Heart left ventricle (tissue), 13 donors: ENCODE measurements at regions not wholly inside any gene's neighbourhood (a gene's known extent, or its start where the extent isn't known, plus 50 kb on each side); places are given as distances from the start of the nearest gene placed in this dataset.

Experiments
- POLR2A ChIP-seq, 2 donors: fragments of 450-650 bp; IDR thresholded peaks; one replicate each; pipeline ENCODE4 v1.6.1; 2017; ENCODE audit warnings: antibody characterized with exemption in 2 of 2, mild to moderate bottlenecking in 2 of 2, moderate library complexity in 2 of 2
- TF ChIP-seq, protein P1 (sequence below), 12 donors: fragments of 200-600 bp; sonication (generic) in 4 of 12; IDR thresholded peaks; one replicate each; pipeline versions ENCODE4 v1.5.0 to v1.8.0; 2018 to 2022; ENCODE audit warnings: antibody characterized with exemption in 12 of 12, mild to moderate bottlenecking in 5 of 12
- donor health status: ischemic (EF 13 %, LVEDD 7.1; RV severe dilation, severe dysfunction).
- donor health status: DM: no; HTN: yes; CAD: no.
- donor health status: DM: no; HTN: no; CAD: no.
- donor health status: ischemic (EF 25% LVEDD 6.9; RV normal size, moderate dysfunction).
- donor health status: ischemic (EF 25% LVEDD 5.7; RV mildly dilated, moderate dysfunction).
- donor health status: ischemic (EF 35%, LVEDD 5.7; RV mildly dilated, moderate dysfunction).
- donor health status: nonischemic (EF 11% LVEDD 7.7; RV severe dilation, severe dysfunction).
- donor health status: DM: yes; HTN: yes; CAD: no.
- donor health status: PGD.
- donor health status: ischemic (EF 29% LVEDD 5.4; RV normal size, mild dysfunction).
- donor health status: nonischemic (EF 23%, LVEDD 6.1; RV moderate dilation, normal function).

- TF ChIP-seq, protein P1, sequence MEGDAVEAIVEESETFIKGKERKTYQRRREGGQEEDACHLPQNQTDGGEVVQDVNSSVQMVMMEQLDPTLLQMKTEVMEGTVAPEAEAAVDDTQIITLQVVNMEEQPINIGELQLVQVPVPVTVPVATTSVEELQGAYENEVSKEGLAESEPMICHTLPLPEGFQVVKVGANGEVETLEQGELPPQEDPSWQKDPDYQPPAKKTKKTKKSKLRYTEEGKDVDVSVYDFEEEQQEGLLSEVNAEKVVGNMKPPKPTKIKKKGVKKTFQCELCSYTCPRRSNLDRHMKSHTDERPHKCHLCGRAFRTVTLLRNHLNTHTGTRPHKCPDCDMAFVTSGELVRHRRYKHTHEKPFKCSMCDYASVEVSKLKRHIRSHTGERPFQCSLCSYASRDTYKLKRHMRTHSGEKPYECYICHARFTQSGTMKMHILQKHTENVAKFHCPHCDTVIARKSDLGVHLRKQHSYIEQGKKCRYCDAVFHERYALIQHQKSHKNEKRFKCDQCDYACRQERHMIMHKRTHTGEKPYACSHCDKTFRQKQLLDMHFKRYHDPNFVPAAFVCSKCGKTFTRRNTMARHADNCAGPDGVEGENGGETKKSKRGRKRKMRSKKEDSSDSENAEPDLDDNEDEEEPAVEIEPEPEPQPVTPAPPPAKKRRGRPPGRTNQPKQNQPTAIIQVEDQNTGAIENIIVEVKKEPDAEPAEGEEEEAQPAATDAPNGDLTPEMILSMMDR (IDR thresholded peaks at IDR 0.05), result no peak
- no peak for TF ChIP-seq POLR2A (IDR thresholded peaks at IDR 0.05)
Observed at GRCh38 chrX:34521563-34521962, 135.5 kb downstream of the TMEM47 start.
